HCT116 (cell line): ENCODE measurements at regions not wholly inside any gene's neighbourhood (a gene's known extent, or its start where the extent isn't known, plus 50 kb on each side); places are given as distances from the start of the nearest gene placed in this dataset.
A peak's percentile ranks its signal among the peaks of the same experiment; 100 is the strongest.

ENCODE experiments used
- ATAC-seq: fragments of 200-7000 bp; cut with Tn5 transposase; 2 replicates; pipeline ENCODE4 v1.9.1; 2020; ENCODE audit warnings: mild to moderate bottlenecking, moderate library complexity
- BruUV-seq: library from RNA; stranded (reverse); fragments of 400-500 nt; replicated peaks from 2 replicates; lab custom pipeline; 2021; lab: Mats Ljungman, UMichigan
- CTCF ChIA-PET: fragments of 300-600 bp; sonication (Branson Sonifier 250); formaldehyde crosslinking; loops from one replicate; lab custom pipeline; 2021; ENCODE audit warnings: antibody characterized with exemption; lab: Charles Lee
- POLR2A ChIA-PET: fragments of 300-600, 350-600 bp; sonication (Branson Sonifier 250); formaldehyde crosslinking; loops from one replicate; lab custom pipeline; 2021; ENCODE audit warnings: antibody characterized with exemption; lab: Charles Lee
- RAD21 ChIA-PET, 2 experiments: fragments of 300-600 bp; sonication (Branson Sonifier 250); formaldehyde crosslinking; loops; one replicate each; lab custom pipeline; 2023; ENCODE audit warnings: low total read pairs in 2 of 2; ENCODE audit not compliant: uncharacterized antibody in 2 of 2, unreplicated experiment in 2 of 2, low non-redundant PET in 1 of 2; lab: Charles Lee
- DNase-seq: peaks from one replicate; pipeline ENCODE4 v3.0.0-alpha.2; 2010; ENCODE audit warnings: low read depth, low spot score
- H2AFZ ChIP-seq: fragments of 200-600 bp; shearing (Covaris generic), sonication (generic); 2 replicates; pipeline ENCODE4 v1.6.1; 2017; ENCODE audit warnings: low read depth, mixed run types, mixed read lengths, antibody characterized with exemption, low read length; ENCODE audit not compliant: poor library complexity, severe bottlenecking
- H3K27ac ChIP-seq: 2 replicates; pipeline ENCODE4 v1.5.1; 2012; ENCODE audit warnings: low read depth, low read length
- H3K27me3 ChIP-seq: fragments of 200-600 bp; sonication (generic); 2 replicates; pipeline ENCODE4 v1.6.1; 2016; ENCODE audit warnings: mixed run types, low read length, mixed read lengths; ENCODE audit not compliant: insufficient read depth
- H3K36me3 ChIP-seq, 2 experiments: fragments of 200-500 bp in 1 of 2; fragments of 200-600 bp in 1 of 2; sonication (Bioruptor generic) in 1 of 2; sonication (generic) in 1 of 2; 2 replicates each; pipeline versions ENCODE4 v1.5.1 to v1.6.1; 2014 to 2016; ENCODE audit warnings: low read length in 2 of 2, inconsistent platforms in 1 of 2, mixed read lengths in 1 of 2, mixed run types in 1 of 2; ENCODE audit not compliant: insufficient read depth in 2 of 2, control insufficient read depth in 1 of 2
- H3K4me1 ChIP-seq, 2 experiments: fragments of 200-600 bp in 1 of 2; sonication (generic) in 1 of 2; 2 replicates each; pipeline versions ENCODE4 v1.5.1 to v1.6.1; 2012 to 2017; ENCODE audit warnings: low read length in 2 of 2, inconsistent platforms in 1 of 2, mild to moderate bottlenecking in 1 of 2, mixed read lengths in 1 of 2, mixed run types in 1 of 2, moderate library complexity in 1 of 2; ENCODE audit not compliant: insufficient read depth in 2 of 2, control insufficient read depth in 1 of 2
- H3K4me2 ChIP-seq: fragments of 200-600 bp; sonication (generic); 2 replicates; pipeline ENCODE4 v1.6.1; 2017; ENCODE audit warnings: mixed run types, low read length, mixed read lengths
- H3K4me3 ChIP-seq, 2 experiments: fragments of 200-600 bp in 1 of 2; sonication (generic) in 1 of 2; replicated peaks in 1 of 2; 2 replicates each; pipeline ENCODE4 v1.5.1; 2011 to 2016; ENCODE audit warnings: low read length in 2 of 2, control low read depth in 1 of 2, low read depth in 1 of 2, mild to moderate bottlenecking in 1 of 2, mixed read lengths in 1 of 2, mixed run types in 1 of 2
- H3K79me2 ChIP-seq: fragments of 200-600 bp; sonication (generic); 2 replicates; pipeline ENCODE4 v1.6.1; 2017; ENCODE audit warnings: mild to moderate bottlenecking, mixed run types, low read length, moderate library complexity, mixed read lengths; ENCODE audit not compliant: insufficient read depth
- H3K9ac ChIP-seq: fragments of 200-600 bp; sonication (generic); 2 replicates; pipeline ENCODE4 v1.6.1; 2016; ENCODE audit warnings: low read length, mixed read lengths
- H3K9me2 ChIP-seq: fragments of 200-600 bp; sonication (generic), shearing (Covaris generic); 2 replicates; pipeline ENCODE4 v1.6.1; 2017; ENCODE audit warnings: mixed run types, mild to moderate bottlenecking, moderate library complexity; ENCODE audit not compliant: insufficient read depth
- H3K9me3 ChIP-seq, 2 experiments: fragments of 200-500 bp in 1 of 2; fragments of 200-600 bp in 1 of 2; sonication (Bioruptor generic) in 1 of 2; sonication (generic) in 1 of 2; 2 replicates each; pipeline ENCODE4 v1.6.1; 2014 to 2017; ENCODE audit warnings: low read length in 2 of 2, mixed read lengths in 2 of 2, inconsistent platforms in 1 of 2, low read depth in 1 of 2, mild to moderate bottlenecking in 1 of 2, mixed run types in 1 of 2, moderate library complexity in 1 of 2; ENCODE audit not compliant: control insufficient read depth in 1 of 2, insufficient read depth in 1 of 2
- H4K20me1 ChIP-seq: fragments of 200-600 bp; sonication (generic), shearing (Covaris generic); 2 replicates; pipeline ENCODE4 v1.6.1; 2017; ENCODE audit warnings: mixed run types, mild to moderate bottlenecking, moderate library complexity; ENCODE audit not compliant: insufficient read depth
- ATF3 ChIP-seq: IDR thresholded peaks from 2 replicates; pipeline ENCODE4 v1.6.1; 2012
- CBX3 ChIP-seq: IDR thresholded peaks from 2 replicates; pipeline ENCODE4 v1.6.1; 2012; ENCODE audit warnings: low read depth
- CEBPB ChIP-seq: IDR thresholded peaks from 2 replicates; pipeline ENCODE4 v1.6.1; 2012; ENCODE audit warnings: low read depth
- EGR1 ChIP-seq: IDR thresholded peaks from 2 replicates; pipeline ENCODE4 v1.6.1; 2012; ENCODE audit warnings: low read depth
- ELF1 ChIP-seq: IDR thresholded peaks from 2 replicates; pipeline ENCODE4 v1.6.1; 2012; ENCODE audit warnings: low read depth, borderline replicate concordance
- EZH2 ChIP-seq: fragments of 200-600 bp; sonication (generic); IDR thresholded peaks from 2 replicates; pipeline ENCODE4 v1.6.1; 2017; ENCODE audit warnings: antibody characterized with exemption, mixed run types
- EZH2phosphoT487 ChIP-seq: fragments of 200-600 bp; IDR thresholded peaks from 2 replicates; pipeline ENCODE4 v1.6.1; 2018; ENCODE audit warnings: antibody characterized with exemption, borderline replicate concordance
- FOSL1 ChIP-seq: IDR thresholded peaks from 2 replicates; pipeline ENCODE4 v1.6.1; 2012; ENCODE audit warnings: low read depth
- JUND ChIP-seq: IDR thresholded peaks from 2 replicates; pipeline ENCODE4 v1.6.1; 2012
- MAX ChIP-seq: IDR thresholded peaks from 2 replicates; pipeline ENCODE4 v1.6.1; 2012
- POLR2A ChIP-seq: IDR thresholded peaks from 2 replicates; pipeline ENCODE4 v1.7.0; 2011; ENCODE audit warnings: borderline replicate concordance; ENCODE audit not compliant: insufficient read depth, insufficient read length; ENCODE audit errors: extremely low read depth
- POLR2AphosphoS5 ChIP-seq: IDR thresholded peaks from 2 replicates; pipeline ENCODE4 v1.6.1; 2011; ENCODE audit warnings: mild to moderate bottlenecking, low read depth, low read length, moderate library complexity
- SIN3A ChIP-seq: IDR thresholded peaks from 2 replicates; pipeline ENCODE4 v1.6.1; 2012; ENCODE audit warnings: low read depth
- SP1 ChIP-seq: IDR thresholded peaks from 2 replicates; pipeline ENCODE4 v1.6.1; 2012; ENCODE audit warnings: low read depth
- SRF ChIP-seq: IDR thresholded peaks from 2 replicates; pipeline ENCODE4 v1.6.1; 2012; ENCODE audit warnings: low read depth
- TCF7L2 ChIP-seq: IDR thresholded peaks from 2 replicates; pipeline ENCODE4 v1.7.0; 2011; ENCODE audit warnings: borderline replicate concordance, inconsistent platforms; ENCODE audit not compliant: insufficient read depth, insufficient read length; ENCODE audit errors: extremely low read depth
- YY1 ChIP-seq: IDR thresholded peaks from 2 replicates; pipeline ENCODE4 v1.6.1; 2011; ENCODE audit warnings: low read length, low read depth, moderate library complexity, mild to moderate bottlenecking; ENCODE audit not compliant: insufficient replicate concordance; ENCODE audit errors: extremely low read depth
- ZFX ChIP-seq: fragments of 450-650 bp; IDR thresholded peaks from 2 replicates; pipeline ENCODE4 v1.6.1; 2017
- ZNF274 ChIP-seq: fragments of 200-500 bp; sonication (Bioruptor generic); IDR thresholded peaks from 2 replicates; pipeline ENCODE4 v1.6.1; 2014; ENCODE audit warnings: mild to moderate bottlenecking, low read depth, low read length, inconsistent platforms
- intact Hi-C: fragments of 100-400 bp; cut with micrococcal nuclease; formaldehyde crosslinking; loops from 2 replicates; pipeline ENCODE4 v1.10.0; 2022

- Histone ChIP-seq H2AFZ (peak overlapping the region; percentile 17), H3K4me2 (no peak overlapping the region), H3K36me3 (no peaks in the 10 kb centered on the region), H3K9me3 (no peaks in the 10 kb centered on the region), H3K27ac (no peak overlapping the region), H3K79me2 (no peaks in the 10 kb centered on the region), H3K9me2 (no peaks in the 10 kb centered on the region), H3K27me3 (no peaks in the 10 kb centered on the region), H3K4me3 (no peak overlapping the region), H3K4me1 (no peaks in the 10 kb centered on the region), H3K9ac (no peak overlapping the region), H4K20me1 (no peaks in the 10 kb centered on the region)
- intact Hi-C loops: no loop called here
- peak; percentile 27; the same call in 1 of the 2 replicates for TF ChIP-seq FOSL1
- TF ChIP-seq EZH2phosphoT487: no peak
- no TSS peak for BruUV-seq
- no peak for DNase-seq
- RAD21 ChIA-PET: no interaction called here
- ATAC-seq: no peak
- CTCF ChIA-PET: no interaction called here
- POLR2A ChIA-PET: no interaction called here
These were observed 201.5 kb upstream of the ZSWIM2 start for GRCh38 chr2:187050409-187050998.

- H3K4me3 ChIP-seq: no peak overlapping the region
- RAD21 ChIA-PET: no interaction called here
- TF ChIP-seq JUND: no peak
- TF ChIP-seq SRF: no peak
- TF ChIP-seq POLR2AphosphoS5: no peak
- no peak for TF ChIP-seq SP1
- TF ChIP-seq CEBPB: no peak
- TF ChIP-seq EZH2: no peak
- TF ChIP-seq POLR2A: no peak
- no peak for TF ChIP-seq ATF3
- TF ChIP-seq ZNF274: no peak
- TF ChIP-seq ELF1: no peak
- no peak for TF ChIP-seq YY1
- TF ChIP-seq FOSL1: no peak
- TF ChIP-seq CBX3: no peak
- no peak for TF ChIP-seq MAX
- TF ChIP-seq ZFX: no peak
- no peak for TF ChIP-seq SIN3A
- no peak for TF ChIP-seq EGR1
- TF ChIP-seq TCF7L2: no peak
- TF ChIP-seq EZH2phosphoT487: no peak
- H3K4me2 ChIP-seq: no peak overlapping the region
- H3K36me3 ChIP-seq: no peaks in the 10 kb centered on the region
- POLR2A ChIA-PET: no interaction called here
- no peaks in the 10 kb centered on the region for H4K20me1 ChIP-seq
- no peaks in the 10 kb centered on the region for H3K27me3 ChIP-seq
- H3K79me2 ChIP-seq: no peaks in the 10 kb centered on the region
- H3K9me3 ChIP-seq: no peaks in the 10 kb centered on the region
- H3K9me2 ChIP-seq: no peaks in the 10 kb centered on the region; the same call in 1 of the 2 replicates
- no TSS peak for BruUV-seq
- CTCF ChIA-PET: no interaction called here
- no peak overlapping the region for H2AFZ ChIP-seq
- H3K27ac ChIP-seq: no peak overlapping the region
- no peaks in the 10 kb centered on the region for H3K4me1 ChIP-seq
- ATAC-seq (no peak), DNase-seq (no peak)
- H3K9ac ChIP-seq: no peak overlapping the region
- intact Hi-C loops: no loop called here
These were observed 188.3 kb upstream of the ZSWIM2 start for GRCh38 chr2:187037310-187037709.
